SK-N-SH treated with all-trans-retinoic acid at 6 μM for 48 hours (cell line): ENCODE measurements at regions not wholly inside any gene's neighbourhood (a gene's known extent, or its start where the extent isn't known, plus 50 kb on each side); places are given as distances from the start of the nearest gene placed in this dataset.

Experiments used
- BACH2 ChIP-seq: fragments of 250-450 bp; sonication (Bioruptor Pico); IDR thresholded peaks from 2 replicates; pipeline ENCODE4 v1.9.0; 2021; ENCODE audit warnings: mild to moderate bottlenecking, borderline replicate concordance
- CSDC2 ChIP-seq: fragments of 250-450 bp; sonication (Bioruptor Pico); IDR thresholded peaks from 2 replicates; pipeline ENCODE4 v1.5.0; 2020; ENCODE audit warnings: mild to moderate bottlenecking, moderate library complexity
- ESRRG ChIP-seq: fragments of 250-450 bp; sonication (Bioruptor Pico); IDR thresholded peaks from 2 replicates; pipeline ENCODE4 v1.6.1; 2021; ENCODE audit warnings: mild to moderate bottlenecking
- OSR1 ChIP-seq: fragments of 250-450 bp; sonication (Bioruptor Pico); IDR thresholded peaks from 2 replicates; pipeline ENCODE4 v1.8.0; 2022; ENCODE audit warnings: moderate library complexity, mild to moderate bottlenecking, inconsistent platforms
- RARB ChIP-seq: fragments of 250-450 bp; sonication (Bioruptor Pico); IDR thresholded peaks from 2 replicates; pipeline ENCODE4 v1.8.0; 2021; ENCODE audit warnings: mild to moderate bottlenecking, moderate library complexity
- SNAI2 ChIP-seq: fragments of 250-450 bp; sonication (Bioruptor Pico); IDR thresholded peaks from 2 replicates; pipeline ENCODE4 v1.5.0; 2020; ENCODE audit warnings: mild to moderate bottlenecking, moderate library complexity
- TF ChIP-seq, protein P1 (sequence below): fragments of 250-450 bp; sonication (Bioruptor Pico); IDR thresholded peaks from 2 replicates; pipeline ENCODE4 v1.8.0; 2020; ENCODE audit warnings: mild to moderate bottlenecking, moderate library complexity, borderline replicate concordance

DNA sequence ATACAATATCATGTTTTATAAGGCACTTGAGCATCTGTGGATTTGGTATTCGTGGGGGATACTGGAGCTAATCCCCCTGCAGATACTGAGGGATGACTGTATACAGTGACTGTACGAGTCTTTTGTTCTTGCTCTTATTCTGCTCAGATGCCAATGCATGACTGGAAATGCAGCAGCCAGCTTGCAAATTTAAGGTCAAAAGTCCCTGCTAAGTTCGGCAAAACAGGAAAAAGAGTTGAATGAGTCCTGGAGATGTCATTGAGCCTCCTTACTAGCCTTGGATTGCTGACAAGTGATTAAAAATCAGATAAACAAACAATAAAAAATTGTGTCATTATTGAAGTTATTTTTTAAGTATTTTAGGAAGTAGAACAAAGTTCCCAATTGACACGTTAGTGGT is 599.3 kb upstream of the IMPG1 start:
- TF ChIP-seq SNAI2 (no peak), ESRRG (CRISPR knock-in tag) (no peak), RARB (no peak), OSR1 (CRISPR knock-in tag) (no peak), CSDC2 (CRISPR knock-in tag) (no peak), BACH2 (CRISPR knock-in tag) (no peak)
- TF ChIP-seq, protein P1, sequence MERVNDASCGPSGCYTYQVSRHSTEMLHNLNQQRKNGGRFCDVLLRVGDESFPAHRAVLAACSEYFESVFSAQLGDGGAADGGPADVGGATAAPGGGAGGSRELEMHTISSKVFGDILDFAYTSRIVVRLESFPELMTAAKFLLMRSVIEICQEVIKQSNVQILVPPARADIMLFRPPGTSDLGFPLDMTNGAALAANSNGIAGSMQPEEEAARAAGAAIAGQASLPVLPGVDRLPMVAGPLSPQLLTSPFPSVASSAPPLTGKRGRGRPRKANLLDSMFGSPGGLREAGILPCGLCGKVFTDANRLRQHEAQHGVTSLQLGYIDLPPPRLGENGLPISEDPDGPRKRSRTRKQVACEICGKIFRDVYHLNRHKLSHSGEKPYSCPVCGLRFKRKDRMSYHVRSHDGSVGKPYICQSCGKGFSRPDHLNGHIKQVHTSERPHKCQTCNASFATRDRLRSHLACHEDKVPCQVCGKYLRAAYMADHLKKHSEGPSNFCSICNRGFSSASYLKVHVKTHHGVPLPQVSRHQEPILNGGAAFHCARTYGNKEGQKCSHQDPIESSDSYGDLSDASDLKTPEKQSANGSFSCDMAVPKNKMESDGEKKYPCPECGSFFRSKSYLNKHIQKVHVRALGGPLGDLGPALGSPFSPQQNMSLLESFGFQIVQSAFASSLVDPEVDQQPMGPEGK (CRISPR knock-in tag): no peak
